Osteoblast (primary cell): ENCODE measurements at regions not wholly inside any gene's neighbourhood (a gene's known extent, or its start where the extent isn't known, plus 50 kb on each side); places are given as distances from the start of the nearest gene placed in this dataset.

Experiments used
- DNase-seq: peaks from one replicate; pipeline ENCODE4 v3.0.0; 2011; ENCODE audit warnings: low spot score, mixed read lengths; ENCODE audit not compliant: insufficient read length; ENCODE audit errors: missing footprints
- H2AFZ ChIP-seq: 2 replicates; pipeline ENCODE4 v1.6.0; 2011; ENCODE audit warnings: mild to moderate bottlenecking, low read length
- H3K27ac ChIP-seq: 2 replicates; pipeline ENCODE4 v1.5.1; 2011; ENCODE audit warnings: mild to moderate bottlenecking, low read depth, low read length, moderate library complexity
- H3K27me3 ChIP-seq: 2 replicates; pipeline ENCODE4 v1.6.0; 2012; ENCODE audit warnings: mild to moderate bottlenecking, control low read depth, inconsistent platforms, low read length, moderate library complexity; ENCODE audit not compliant: insufficient read depth
- H3K36me3 ChIP-seq: 2 replicates; pipeline ENCODE4 v1.5.1; 2011; ENCODE audit warnings: mild to moderate bottlenecking, low read length, control low read depth, moderate library complexity; ENCODE audit not compliant: insufficient read depth
- H3K4me1 ChIP-seq: 2 replicates; pipeline ENCODE4 v1.5.1; 2011; ENCODE audit warnings: mild to moderate bottlenecking, low read length, control low read depth, moderate library complexity; ENCODE audit not compliant: insufficient read depth
- H3K4me2 ChIP-seq: 2 replicates; pipeline ENCODE4 v1.6.0; 2011; ENCODE audit warnings: mild to moderate bottlenecking, low read length; ENCODE audit not compliant: insufficient read depth
- H3K4me3 ChIP-seq: fragments of 200-600 bp; sonication (generic); 3 replicates; pipeline ENCODE4 v1.5.1; 2012; ENCODE audit warnings: mild to moderate bottlenecking, low read length, inconsistent platforms; ENCODE audit not compliant: insufficient read depth
- H3K79me2 ChIP-seq: 2 replicates; pipeline ENCODE4 v1.6.0; 2012; ENCODE audit warnings: mild to moderate bottlenecking, low read length, control low read depth, inconsistent platforms; ENCODE audit not compliant: insufficient read depth
- H3K9me3 ChIP-seq: 2 replicates; pipeline ENCODE4 v1.5.1; 2011; ENCODE audit warnings: low read depth, low read length, control low read depth
- H4K20me1 ChIP-seq: 2 replicates; pipeline ENCODE4 v1.6.0; 2012; ENCODE audit warnings: mild to moderate bottlenecking, low read length, control low read depth; ENCODE audit not compliant: insufficient read depth
- TF ChIP-seq, protein P1 (sequence below): IDR thresholded peaks from 2 replicates; pipeline ENCODE4 v1.5.1; 2011; ENCODE audit warnings: mild to moderate bottlenecking, low read depth, low read length, moderate library complexity; ENCODE audit errors: extremely low read depth

DNA sequence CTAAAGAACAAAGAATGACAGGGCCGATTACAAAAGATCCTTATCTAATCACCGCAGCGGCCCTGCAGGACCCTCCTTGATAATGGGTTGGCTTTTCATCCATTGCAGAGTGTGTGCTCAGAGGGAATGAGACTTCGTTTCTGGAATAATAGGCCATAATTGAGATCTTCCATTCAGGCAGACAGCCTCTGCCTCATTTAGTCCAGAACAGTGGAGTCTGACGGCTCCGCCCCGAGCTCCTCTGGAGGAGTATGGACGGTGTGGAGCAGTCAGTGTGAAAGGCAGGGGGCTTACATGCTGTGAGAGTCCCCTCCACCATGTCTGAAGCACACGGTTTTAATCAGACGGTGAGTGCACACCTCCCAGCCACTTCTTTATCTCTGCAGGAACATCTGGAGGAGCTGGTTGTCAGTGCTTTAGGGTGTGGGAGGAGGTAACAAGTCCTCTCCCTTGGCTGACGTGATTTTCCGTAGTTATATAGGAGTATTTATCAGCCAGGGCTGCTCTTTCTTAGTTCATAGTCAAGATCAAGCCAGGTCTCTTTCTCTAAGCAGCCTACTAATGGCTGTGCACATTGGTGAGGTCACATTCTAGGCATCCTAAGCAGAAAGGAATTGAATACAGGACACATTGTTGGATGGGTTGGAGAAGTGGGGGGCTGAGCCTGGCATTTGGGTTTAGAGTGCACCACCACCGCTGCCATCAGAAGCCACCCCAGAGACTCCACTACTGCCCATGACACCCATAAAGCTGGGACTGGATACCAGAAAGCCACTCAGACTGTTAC, 1477.9 kb downstream of the TBC1D22A start:
- Histone ChIP-seq H3K4me2 (no peak overlapping the region), H3K36me3 (no peaks in the 10 kb centered on the region)
- TF ChIP-seq, protein P1, sequence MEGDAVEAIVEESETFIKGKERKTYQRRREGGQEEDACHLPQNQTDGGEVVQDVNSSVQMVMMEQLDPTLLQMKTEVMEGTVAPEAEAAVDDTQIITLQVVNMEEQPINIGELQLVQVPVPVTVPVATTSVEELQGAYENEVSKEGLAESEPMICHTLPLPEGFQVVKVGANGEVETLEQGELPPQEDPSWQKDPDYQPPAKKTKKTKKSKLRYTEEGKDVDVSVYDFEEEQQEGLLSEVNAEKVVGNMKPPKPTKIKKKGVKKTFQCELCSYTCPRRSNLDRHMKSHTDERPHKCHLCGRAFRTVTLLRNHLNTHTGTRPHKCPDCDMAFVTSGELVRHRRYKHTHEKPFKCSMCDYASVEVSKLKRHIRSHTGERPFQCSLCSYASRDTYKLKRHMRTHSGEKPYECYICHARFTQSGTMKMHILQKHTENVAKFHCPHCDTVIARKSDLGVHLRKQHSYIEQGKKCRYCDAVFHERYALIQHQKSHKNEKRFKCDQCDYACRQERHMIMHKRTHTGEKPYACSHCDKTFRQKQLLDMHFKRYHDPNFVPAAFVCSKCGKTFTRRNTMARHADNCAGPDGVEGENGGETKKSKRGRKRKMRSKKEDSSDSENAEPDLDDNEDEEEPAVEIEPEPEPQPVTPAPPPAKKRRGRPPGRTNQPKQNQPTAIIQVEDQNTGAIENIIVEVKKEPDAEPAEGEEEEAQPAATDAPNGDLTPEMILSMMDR: no peak

DNA sequence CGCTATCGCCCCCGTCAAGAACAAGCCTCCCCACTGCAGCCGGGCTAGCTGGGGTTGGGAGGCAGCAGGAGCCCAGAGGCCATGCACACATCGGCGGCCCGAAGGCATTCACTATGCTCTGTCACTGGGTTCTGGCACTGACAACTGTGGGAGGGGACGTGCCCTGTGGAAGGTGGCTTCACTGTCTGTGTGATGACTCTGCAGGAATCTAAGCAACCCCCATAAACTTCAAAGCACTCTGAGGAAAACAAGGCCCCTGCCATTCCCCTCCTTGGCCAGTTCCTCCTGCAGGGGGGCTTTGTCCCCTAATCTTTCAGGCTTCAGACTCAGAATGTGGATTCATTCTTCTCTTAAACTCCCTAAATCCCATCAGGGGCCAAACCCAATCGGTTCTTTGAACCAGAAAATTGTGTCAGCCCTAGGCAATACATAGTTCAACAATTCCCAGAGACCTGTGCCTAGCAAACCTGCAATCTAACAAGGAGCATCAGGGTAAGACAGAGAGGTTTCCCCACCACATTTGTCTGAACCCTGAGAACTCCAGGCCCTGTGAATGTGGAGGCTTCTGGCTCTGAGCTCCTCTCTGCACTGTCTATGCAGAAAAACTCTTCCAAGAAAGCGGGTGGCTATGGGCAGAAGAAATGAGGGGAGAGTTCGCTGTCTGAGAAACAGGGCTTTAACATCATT, 1477.2 kb downstream of the TBC1D22A start:
- no peaks in the 10 kb centered on the region for H3K9me3 ChIP-seq
- H3K27ac ChIP-seq: no peak overlapping the region
- no peak for DNase-seq
- TF ChIP-seq, protein P1: no peak
- H3K79me2 ChIP-seq: no peaks in the 10 kb centered on the region
- H3K36me3 ChIP-seq: no peaks in the 10 kb centered on the region
- H4K20me1 ChIP-seq: no peaks in the 10 kb centered on the region
- no peaks in the 10 kb centered on the region for H3K27me3 ChIP-seq
- H3K4me1 ChIP-seq: no peaks in the 10 kb centered on the region
- H2AFZ ChIP-seq: no peak overlapping the region
- no peak overlapping the region for H3K4me2 ChIP-seq
- H3K4me3 ChIP-seq: no peak overlapping the region

More for the DNA sequence above, 1477.9 kb downstream of the TBC1D22A start:
- Histone ChIP-seq H3K9me3 (no peaks in the 10 kb centered on the region), H3K79me2 (no peaks in the 10 kb centered on the region), H3K27ac (no peak overlapping the region), H3K4me3 (no peak overlapping the region), H2AFZ (no peak overlapping the region), H3K4me1 (no peaks in the 10 kb centered on the region), H4K20me1 (no peaks in the 10 kb centered on the region), H3K27me3 (no peaks in the 10 kb centered on the region)
- DNase-seq: no peak

DNA sequence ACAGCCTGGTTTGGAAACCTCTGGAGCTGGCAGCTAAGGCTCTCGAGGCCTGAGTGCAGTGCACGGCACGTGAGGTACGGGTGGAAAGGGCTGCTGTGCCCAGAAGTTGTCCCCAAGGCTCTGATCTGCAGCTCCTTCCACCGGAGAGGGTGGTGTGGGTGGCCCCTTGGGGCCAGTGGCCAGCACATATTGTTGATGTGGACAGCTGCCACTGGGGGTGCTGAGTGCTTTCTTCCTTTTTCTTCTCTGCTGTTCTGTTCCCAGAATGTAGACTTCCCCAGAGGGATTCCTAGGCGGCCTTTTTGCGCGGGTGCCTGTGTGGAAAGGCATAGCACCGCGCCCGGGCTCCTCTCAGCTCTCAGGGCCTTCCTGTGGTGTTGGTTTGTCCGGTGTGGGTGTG, 1476.5 kb downstream of the TBC1D22A start:
- no peaks in the 10 kb centered on the region for H4K20me1 ChIP-seq
- no peaks in the 10 kb centered on the region for H3K4me1 ChIP-seq
- H2AFZ ChIP-seq: no peak overlapping the region
- no peak overlapping the region for H3K4me2 ChIP-seq
- TF ChIP-seq, protein P1: no peak
- no peaks in the 10 kb centered on the region for H3K27me3 ChIP-seq
- H3K79me2 ChIP-seq: no peaks in the 10 kb centered on the region
- no peak overlapping the region for H3K4me3 ChIP-seq
- no peaks in the 10 kb centered on the region for H3K36me3 ChIP-seq
- DNase-seq: no peak
- peaks cover 3% of the 10 kb centered on the region for H3K9me3 ChIP-seq
- H3K27ac ChIP-seq: no peak overlapping the region

DNA sequence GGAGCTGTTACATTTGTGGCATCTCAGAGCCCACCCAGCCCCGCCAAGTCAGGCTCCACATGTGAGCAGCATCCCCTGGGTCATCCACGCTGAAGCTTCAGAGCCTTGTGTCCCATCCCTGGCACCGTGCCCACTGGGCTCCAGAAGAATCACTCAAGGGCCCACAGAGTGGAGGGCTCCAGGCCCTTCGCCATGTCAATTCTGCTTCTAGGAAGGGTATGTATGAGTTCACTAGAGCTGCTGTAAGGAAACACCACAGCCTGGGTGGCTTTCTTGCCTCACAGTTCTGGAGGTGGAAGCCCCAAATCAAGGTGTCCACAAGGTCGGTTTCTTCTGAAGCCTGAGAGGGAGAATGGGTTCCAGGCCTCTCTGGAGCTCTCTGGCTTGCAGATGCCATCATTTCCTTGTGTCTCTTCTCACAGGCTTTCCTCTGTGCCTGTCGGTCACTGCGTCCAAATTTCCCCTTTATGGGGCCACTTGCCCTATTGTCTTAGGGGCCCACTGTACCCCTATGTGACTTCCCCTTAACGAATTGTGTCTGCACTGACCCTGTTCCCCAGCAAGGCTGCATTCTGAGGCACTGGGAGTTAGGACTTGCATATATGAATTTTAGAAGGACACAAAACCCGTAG, 1476.0 kb downstream of the TBC1D22A start:
- no peaks in the 10 kb centered on the region for H3K27me3 ChIP-seq
- H2AFZ ChIP-seq: no peak overlapping the region
- no peak for DNase-seq
- H3K27ac ChIP-seq: no peak overlapping the region
- H3K79me2 ChIP-seq: no peaks in the 10 kb centered on the region
- no peaks in the 10 kb centered on the region for H3K4me1 ChIP-seq
- no peaks in the 10 kb centered on the region for H3K36me3 ChIP-seq
- H3K9me3 ChIP-seq: peaks cover 5% of the 10 kb centered on the region
- TF ChIP-seq, protein P1: no peak
- H4K20me1 ChIP-seq: no peaks in the 10 kb centered on the region
- H3K4me3 ChIP-seq: no peak overlapping the region
- no peak overlapping the region for H3K4me2 ChIP-seq
